ENCODE measurements at regions not wholly inside any gene's neighbourhood (a gene's known extent, or its start where the extent isn't known, plus 50 kb on each side); places are given as distances from the start of the nearest gene placed in this dataset.

DNA sequence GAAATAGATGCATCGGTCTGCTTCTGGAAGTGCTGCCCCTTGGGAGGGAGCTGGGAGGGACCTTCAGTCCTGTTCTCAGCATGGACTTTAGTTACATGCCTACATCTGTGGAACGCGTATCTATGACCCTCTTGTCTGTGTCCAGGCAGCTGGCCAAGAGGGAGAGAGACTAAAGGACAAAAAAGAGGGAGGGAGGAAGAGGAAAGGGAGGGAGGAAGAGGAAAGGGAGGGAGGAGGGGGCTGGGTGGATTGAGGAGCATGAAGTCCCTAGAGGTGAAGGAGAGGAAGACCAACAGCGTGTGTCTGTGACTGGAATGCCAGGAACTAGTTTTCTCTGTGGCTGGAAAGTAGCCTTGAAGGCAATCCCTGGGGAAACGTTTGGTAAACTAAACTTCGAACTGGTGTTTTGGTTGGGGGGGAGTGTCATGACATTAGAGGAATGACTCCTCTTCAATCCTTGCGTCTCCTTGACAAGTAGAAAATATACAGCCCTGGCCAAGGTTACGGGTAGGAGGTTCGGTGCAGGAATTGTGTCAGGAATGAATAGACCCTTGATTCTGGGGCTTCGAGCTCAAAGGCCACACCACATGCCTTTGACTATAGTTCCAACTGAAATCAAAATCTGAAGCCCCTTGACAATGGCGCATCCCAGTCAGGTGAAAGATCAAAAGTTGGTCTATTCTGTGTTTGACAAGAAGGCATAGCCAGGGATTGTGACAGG is 52.0 kb upstream of the PLEKHG1 start:
- no peak for DNase-seq (ENCODE audit: low spot score)
- intact Hi-C loops (cut with micrococcal nuclease): no loop called here
- Mint-ChIP-seq H3K4me1 (ENCODE audit: low read depth) (no peaks in the 10 kb centered on the region), H3K27me3 (ENCODE audit: insufficient read depth) (peaks cover 8% of the 10 kb centered on the region), H3K36me3 (ENCODE audit: low read depth) (no peaks in the 10 kb centered on the region), H3K27ac (no peak overlapping the region), H3K4me3 (no peak overlapping the region), H3K9me3 (no peaks in the 10 kb centered on the region)

- H3K4me1 Mint-ChIP-seq (ENCODE audit: low read depth): no peaks in the 10 kb centered on the region
- H3K4me3 Mint-ChIP-seq: no peak overlapping the region
- H3K27me3 Mint-ChIP-seq (ENCODE audit: insufficient read depth): peaks cover 6% of the 10 kb centered on the region
- no peak for DNase-seq (ENCODE audit: low spot score)
- H3K27ac Mint-ChIP-seq: no peak overlapping the region
- intact Hi-C loops (cut with micrococcal nuclease): no loop called here
- H3K36me3 Mint-ChIP-seq (ENCODE audit: low read depth): no peaks in the 10 kb centered on the region
- no peaks in the 10 kb centered on the region for H3K9me3 Mint-ChIP-seq
Measured at GRCh38 chr6:150548330-150548729, 51.4 kb upstream of the PLEKHG1 start.

DNA sequence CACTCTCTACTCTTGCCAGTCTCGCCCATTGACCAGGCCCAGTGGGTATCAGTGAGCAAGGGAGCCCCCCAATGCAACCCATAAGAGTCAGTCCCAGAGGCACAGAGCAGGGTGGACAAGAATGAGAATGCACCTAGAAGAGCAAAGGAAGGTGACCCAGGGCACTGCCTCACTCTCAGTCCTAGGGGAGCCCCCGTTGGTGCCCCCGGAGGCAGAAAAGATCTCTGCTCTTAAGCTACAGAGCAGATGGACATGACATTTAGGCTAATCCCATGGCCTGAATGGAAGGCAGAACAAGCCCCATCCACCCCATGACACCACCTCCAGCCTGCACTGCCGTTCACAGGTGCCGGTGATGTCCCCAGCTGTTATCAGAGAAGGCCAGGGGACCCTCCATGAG is 50.7 kb upstream of the PLEKHG1 start:
- Mint-ChIP-seq H3K36me3 (ENCODE audit: low read depth) (no peaks in the 10 kb centered on the region), H3K4me3 (no peak overlapping the region), H3K27me3 (ENCODE audit: insufficient read depth) (peaks cover 5% of the 10 kb centered on the region), H3K27ac (no peak overlapping the region), H3K9me3 (no peaks in the 10 kb centered on the region), H3K4me1 (ENCODE audit: low read depth) (no peaks in the 10 kb centered on the region)
- no peak for DNase-seq (ENCODE audit: low spot score)
- intact Hi-C loops (cut with micrococcal nuclease): no loop called here

- no peak overlapping the region for H3K4me3 Mint-ChIP-seq
- DNase-seq (ENCODE audit: low spot score): no peak
- no peaks in the 10 kb centered on the region for H3K36me3 Mint-ChIP-seq (ENCODE audit: low read depth)
- no peaks in the 10 kb centered on the region for H3K9me3 Mint-ChIP-seq
- peaks cover 4% of the 10 kb centered on the region for H3K27me3 Mint-ChIP-seq (ENCODE audit: insufficient read depth)
- no peak overlapping the region for H3K27ac Mint-ChIP-seq
- intact Hi-C loops (cut with micrococcal nuclease): no loop called here
- H3K4me1 Mint-ChIP-seq (ENCODE audit: low read depth): no peaks in the 10 kb centered on the region
Measured at GRCh38 chr6:150549674-150550101, 50.0 kb upstream of the PLEKHG1 start.

Measured in activated T-helper 1 cell treated with anti-CD3 and anti-CD28 coated beads, Interleukin-12 subunit alpha, Interleukin-12 subunit beta, Interleukin-2, Interleukin-4 antibody, amounts not matched to agents 30 ng/mL and 10 ng/mL and 1 ng/mL, durations not matched to agents 14 hours and 24 hours and 36 hours (primary cell).